A549 (cell line): ENCODE measurements at regions not wholly inside any gene's neighbourhood (a gene's known extent, or its start where the extent isn't known, plus 50 kb on each side); places are given as distances from the start of the nearest gene placed in this dataset.

ENCODE experiments used
- CBX8 ChIP-seq: fragments of 200-600 bp; sonication (generic); IDR thresholded peaks from 2 replicates; pipeline ENCODE4 v1.6.1; 2016
- CTCF ChIP-seq: fragments of >200 bp; sonication (Bioruptor Twin); formaldehyde crosslinking; IDR thresholded peaks from 3 replicates; pipeline ENCODE4 v1.5.1; 2016
- HOXA7 ChIP-seq: fragments of 250-450 bp; sonication (Bioruptor Pico); IDR thresholded peaks from 2 replicates; pipeline ENCODE4 v1.5.0; 2020; ENCODE audit warnings: mild to moderate bottlenecking, moderate library complexity
- NFE2L2 ChIP-seq: fragments of 150-350 bp; conservative IDR thresholded peaks from 2 replicates; pipeline ENCODE4 v1.6.1; 2014; ENCODE audit warnings: low read length
- POLR2A ChIP-seq: IDR thresholded peaks from 2 replicates; pipeline ENCODE4 v1.6.1; 2012; ENCODE audit warnings: mild to moderate bottlenecking, low read length
- RAD21 ChIP-seq, 2 experiments: fragments of >200 bp in 1 of 2; sonication (Bioruptor Twin) in 1 of 2; formaldehyde crosslinking in 1 of 2; IDR thresholded peaks in 1 of 2; conservative IDR thresholded peaks in 1 of 2; 2 replicates in 1 of 2; 3 replicates in 1 of 2; pipeline ENCODE4 v1.6.1; 2012 to 2018; ENCODE audit warnings: inconsistent platforms in 1 of 2
- REST ChIP-seq: fragments of 200-600 bp; sonication (generic); IDR thresholded peaks from 2 replicates; pipeline ENCODE4 v1.6.1; 2016; ENCODE audit warnings: antibody characterized with exemption, mild to moderate bottlenecking, moderate library complexity
- SMC3 ChIP-seq: fragments of >200 bp; sonication (Bioruptor Twin); formaldehyde crosslinking; IDR thresholded peaks from 3 replicates; pipeline ENCODE4 v1.6.1; 2018; ENCODE audit warnings: inconsistent platforms
- SREBF2 ChIP-seq: fragments of 450-650 bp; IDR thresholded peaks from 2 replicates; pipeline ENCODE4 v1.6.1; 2014; ENCODE audit warnings: mild to moderate bottlenecking, moderate library complexity
- ZC3H11A ChIP-seq: fragments of 450-650 bp; IDR thresholded peaks from 2 replicates; pipeline ENCODE4 v1.6.1; 2014; ENCODE audit warnings: antibody characterized with exemption, mild to moderate bottlenecking
- TF ChIP-seq, protein P1 (sequence below): fragments of 150-350 bp; IDR thresholded peaks from 2 replicates; pipeline ENCODE4 v1.6.1; 2014; ENCODE audit warnings: low read depth, mild to moderate bottlenecking, low read length

DNA sequence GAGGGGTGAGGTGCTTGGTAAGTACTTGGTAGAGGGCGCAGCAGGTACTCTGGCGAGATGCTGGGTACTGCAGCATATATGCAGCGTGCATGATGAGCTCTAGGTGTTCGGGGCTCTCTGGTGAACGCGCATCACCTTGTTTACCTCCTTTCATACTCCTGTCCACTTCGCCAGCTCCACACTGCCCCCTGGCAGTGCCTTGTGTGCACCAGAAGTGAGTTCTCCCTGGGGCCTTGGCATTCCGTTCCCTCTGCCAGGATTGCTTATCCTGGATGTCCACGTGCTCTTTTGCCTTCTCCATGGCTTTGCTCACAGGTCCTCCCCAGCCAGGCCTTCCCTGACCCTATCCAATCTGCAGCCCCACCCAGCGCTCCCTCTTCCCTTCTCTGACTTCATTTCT, 154.2 kb downstream of the MRM1 start:
- no peak for TF ChIP-seq ZC3H11A
- TF ChIP-seq, protein P1, sequence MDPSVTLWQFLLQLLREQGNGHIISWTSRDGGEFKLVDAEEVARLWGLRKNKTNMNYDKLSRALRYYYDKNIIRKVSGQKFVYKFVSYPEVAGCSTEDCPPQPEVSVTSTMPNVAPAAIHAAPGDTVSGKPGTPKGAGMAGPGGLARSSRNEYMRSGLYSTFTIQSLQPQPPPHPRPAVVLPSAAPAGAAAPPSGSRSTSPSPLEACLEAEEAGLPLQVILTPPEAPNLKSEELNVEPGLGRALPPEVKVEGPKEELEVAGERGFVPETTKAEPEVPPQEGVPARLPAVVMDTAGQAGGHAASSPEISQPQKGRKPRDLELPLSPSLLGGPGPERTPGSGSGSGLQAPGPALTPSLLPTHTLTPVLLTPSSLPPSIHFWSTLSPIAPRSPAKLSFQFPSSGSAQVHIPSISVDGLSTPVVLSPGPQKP = no peak
- TF ChIP-seq SMC3 = peak; percentile 56
- TF ChIP-seq CTCF = peak; percentile 56
- no peak for TF ChIP-seq NFE2L2
- TF ChIP-seq RAD21 (conservative IDR thresholded peaks at IDR 0.05 in 1 of 2, IDR thresholded peaks at IDR 0.05 in 1 of 2) = peak; percentile 47 to 69; a peak in 4 of 5 replicates
- TF ChIP-seq POLR2A = no peak
- no peak for TF ChIP-seq REST
- TF ChIP-seq CBX8 = no peak
- TF ChIP-seq SREBF2 = no peak
- TF ChIP-seq HOXA7 (CRISPR knock-in tag) = no peak
